DMS 273 (cell line): ENCODE measurements at regions not wholly inside any gene's neighbourhood (a gene's known extent, or its start where the extent isn't known, plus 50 kb on each side); places are given as distances from the start of the nearest gene placed in this dataset.

Experiments used
- DNase-seq: peaks from one replicate; lab custom pipeline; 2025; ENCODE audit not compliant: unreplicated experiment; lab: John Stamatoyannopoulos, UW

GRCh38 chr20:12627485-12627884 lies 381.3 kb upstream of the SPTLC3 start:
- DNase-seq: no peak

- DNase-seq: no peak
These were observed 370.0 kb upstream of the SPTLC3 start for GRCh38 chr20:12638633-12639312.

DNA sequence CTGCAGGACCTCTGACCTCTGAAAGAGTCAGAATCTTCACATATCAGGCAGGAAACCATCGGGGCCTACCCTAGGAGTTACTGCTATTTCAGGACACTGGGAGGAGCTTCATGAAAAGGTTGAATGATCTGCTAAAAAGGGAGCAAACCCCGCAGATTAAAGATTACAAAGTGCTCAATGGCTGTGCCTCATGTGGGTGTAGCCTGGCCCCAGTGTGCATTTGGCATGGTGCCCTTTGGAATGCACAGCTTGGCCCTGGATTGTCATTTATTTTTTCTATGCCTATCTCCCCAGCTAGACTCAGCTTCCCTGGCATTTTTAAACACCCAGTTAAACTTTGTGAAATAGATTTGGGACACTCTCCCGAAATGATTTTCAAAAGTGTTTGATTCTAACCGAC lies 368.5 kb upstream of the SPTLC3 start:
- DNase-seq: no peak

DNA sequence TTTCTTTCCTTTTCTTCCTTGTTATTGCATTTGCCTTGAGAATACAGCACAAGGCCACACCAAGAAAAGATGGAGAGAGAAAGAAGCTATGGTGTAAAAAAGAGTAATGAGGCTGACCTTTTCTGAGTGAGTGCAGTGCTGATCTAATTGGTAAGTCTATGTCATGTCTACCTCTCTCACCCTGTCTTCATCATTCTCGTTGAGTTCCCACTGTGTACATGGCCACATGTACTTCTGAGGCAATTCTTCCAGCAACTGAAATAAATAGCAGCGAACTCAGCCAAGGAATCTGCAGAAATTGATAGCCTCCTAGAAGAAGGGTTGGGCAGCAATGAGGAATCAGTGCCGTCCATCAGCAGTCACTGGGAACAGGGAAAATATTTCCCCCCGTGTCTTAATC lies 367.2 kb upstream of the SPTLC3 start:
- DNase-seq: no peak

GRCh38 chr20:12644461-12644860 lies 364.3 kb upstream of the SPTLC3 start:
- DNase-seq: no peak

- DNase-seq: no peak
These were observed 359.5 kb upstream of the SPTLC3 start for GRCh38 chr20:12649234-12649633.

GRCh38 chr20:12653642-12654041 lies 355.1 kb upstream of the SPTLC3 start:
- DNase-seq: no peak

GRCh38 chr20:12659942-12660341 lies 348.8 kb upstream of the SPTLC3 start:
- no peak for DNase-seq

DNA sequence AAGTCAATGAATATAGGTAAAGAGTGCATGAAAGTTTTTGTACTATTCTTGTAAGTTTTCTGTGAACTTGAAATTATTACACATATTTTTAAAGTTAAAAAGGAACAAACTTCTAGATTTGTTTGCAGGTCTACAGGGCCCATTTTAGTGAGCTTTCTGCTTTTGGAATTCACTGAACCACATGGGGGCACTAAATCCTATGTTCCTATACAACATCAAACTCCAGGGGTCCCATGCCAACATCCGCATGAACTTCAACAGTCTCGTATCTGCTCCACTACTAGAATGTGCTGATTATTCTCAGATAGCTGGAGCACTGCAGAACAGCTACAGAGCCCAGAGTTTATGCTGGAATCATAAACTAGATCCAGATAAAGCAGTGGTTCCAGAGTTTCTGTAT lies 347.9 kb upstream of the SPTLC3 start:
- peak; percentile 15 for DNase-seq

- no peak for DNase-seq
These were observed 338.5 kb upstream of the SPTLC3 start for GRCh38 chr20:12670301-12670700.

GRCh38 chr20:12673352-12673751 lies 335.4 kb upstream of the SPTLC3 start:
- DNase-seq: no peak

GRCh38 chr20:12677925-12678324 lies 330.8 kb upstream of the SPTLC3 start:
- DNase-seq: no peak

- no peak for DNase-seq
These were observed 329.3 kb upstream of the SPTLC3 start for GRCh38 chr20:12679447-12679846.

- no peak for DNase-seq
These were observed 326.2 kb upstream of the SPTLC3 start for GRCh38 chr20:12682613-12683012.

GRCh38 chr20:12687476-12687875 lies 321.3 kb upstream of the SPTLC3 start:
- no peak for DNase-seq

DNA sequence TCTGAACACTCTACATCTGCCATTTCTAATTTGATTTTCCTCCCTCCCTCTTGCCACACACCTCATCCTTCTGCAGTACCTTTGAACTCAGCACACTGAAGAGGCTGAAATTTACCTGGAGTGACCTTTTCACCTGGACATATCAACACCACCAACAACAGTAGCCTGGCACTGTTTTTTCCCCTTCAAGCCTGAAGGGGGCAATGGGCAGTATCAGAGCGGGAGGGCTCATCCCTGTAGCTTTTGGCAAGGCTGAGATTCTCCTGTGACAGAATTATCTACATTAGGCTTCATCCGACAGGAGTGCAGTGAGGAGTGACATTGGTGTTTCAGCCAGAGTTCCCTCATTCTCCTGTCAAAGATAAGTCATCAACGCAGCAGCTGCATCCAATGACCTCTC lies 312.8 kb upstream of the SPTLC3 start:
- no peak for DNase-seq

DNA sequence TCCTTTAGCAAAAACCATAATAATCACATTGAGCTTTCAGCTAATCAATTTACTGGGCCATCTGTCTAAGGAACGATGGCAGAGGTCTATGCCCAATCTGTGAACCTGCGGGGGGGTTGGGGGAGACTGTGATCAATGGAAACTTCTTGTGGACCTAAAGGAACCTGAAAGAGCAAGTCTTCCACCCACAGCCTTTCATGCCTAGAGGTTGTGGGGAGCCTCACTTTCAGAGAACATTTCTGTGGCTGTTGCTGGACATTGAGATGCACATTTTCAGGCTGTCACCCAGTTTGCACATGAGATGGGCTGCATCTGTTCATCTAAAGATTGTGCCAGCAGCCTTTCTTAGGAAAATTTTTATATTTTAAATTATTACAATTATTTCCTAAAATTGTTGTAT lies 310.0 kb upstream of the SPTLC3 start:
- DNase-seq: no peak

- DNase-seq: no peak
These were observed 309.2 kb upstream of the SPTLC3 start for GRCh38 chr20:12699374-12700228.

DNA sequence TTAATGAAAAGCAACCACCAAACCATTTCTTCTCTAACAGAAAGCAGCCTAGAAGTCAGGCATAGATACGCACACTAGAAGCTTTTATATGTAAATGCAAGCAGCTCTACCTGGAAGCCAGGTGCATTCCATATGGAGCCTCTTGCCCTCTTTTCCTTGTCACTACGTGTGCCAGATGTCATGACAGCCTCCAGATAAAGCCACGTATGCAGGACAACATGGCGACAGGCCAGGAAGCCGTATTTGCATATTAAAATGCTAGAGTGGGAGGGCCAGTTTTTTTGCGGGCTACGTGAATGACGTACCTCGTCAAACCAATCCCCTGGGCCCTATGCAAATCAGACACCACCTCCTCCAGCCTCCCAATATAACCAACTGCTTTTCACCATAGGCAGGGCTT lies 308.1 kb upstream of the SPTLC3 start:
- DNase-seq: peak; percentile 1

- no peak for DNase-seq
These were observed 306.5 kb upstream of the SPTLC3 start for GRCh38 chr20:12702312-12702711.

GRCh38 chr20:12715371-12715770 lies 293.4 kb upstream of the SPTLC3 start:
- no peak for DNase-seq

DNA sequence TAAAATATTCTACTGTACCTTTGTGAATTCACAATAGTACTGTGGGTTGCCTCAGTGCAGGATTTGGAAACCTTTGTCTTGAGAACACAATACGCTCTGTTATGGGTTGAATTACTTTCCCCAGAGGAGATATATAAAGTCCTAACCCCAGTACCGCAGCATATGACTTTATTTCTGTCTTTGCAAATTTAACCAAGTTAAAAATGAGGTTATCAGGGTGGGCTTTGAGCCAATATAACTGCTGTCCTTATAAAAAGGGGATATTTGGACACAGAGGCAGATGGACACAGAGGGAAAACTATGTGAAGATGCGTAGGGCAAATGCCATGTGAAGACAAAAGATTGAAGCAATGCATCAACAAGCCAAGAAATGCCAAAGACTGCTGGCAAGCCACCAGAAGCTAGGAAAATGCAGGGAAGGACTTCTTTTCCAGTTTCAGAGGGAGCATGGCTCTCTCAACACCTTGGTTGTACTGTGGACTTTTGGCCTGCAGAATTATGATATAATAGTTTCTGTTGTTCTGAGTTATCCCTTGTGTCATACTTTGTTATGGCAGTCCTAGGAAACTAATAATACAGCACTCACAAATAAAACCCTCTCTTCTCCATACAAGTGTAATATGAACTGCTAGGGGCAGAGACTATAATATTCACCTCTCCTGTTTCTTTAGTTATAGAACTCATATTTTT lies 292.6 kb upstream of the SPTLC3 start:
- DNase-seq: no peak
